IPS-18a (cell line): ENCODE measurements at regions not wholly inside any gene's neighbourhood (a gene's known extent, or its start where the extent isn't known, plus 50 kb on each side); places are given as distances from the start of the nearest gene placed in this dataset.

Source experiments
- H3K27ac ChIP-seq: one replicate; pipeline ENCODE4 v1.5.1; 2013; ENCODE audit warnings: low read length
- H3K27me3 ChIP-seq: one replicate; pipeline ENCODE4 v1.6.1; 2013; ENCODE audit warnings: mild to moderate bottlenecking, low read length; ENCODE audit not compliant: control insufficient read depth, insufficient read depth
- H3K36me3 ChIP-seq: one replicate; pipeline ENCODE4 v1.6.1; 2013; ENCODE audit warnings: low read depth, low read length; ENCODE audit not compliant: control insufficient read depth
- H3K4me1 ChIP-seq: one replicate; pipeline ENCODE4 v1.6.1; 2013; ENCODE audit warnings: low read depth, low read length; ENCODE audit not compliant: control insufficient read depth
- H3K4me3 ChIP-seq: one replicate; pipeline ENCODE4 v1.5.1; 2013; ENCODE audit warnings: low read length
- H3K9ac ChIP-seq: one replicate; pipeline ENCODE4 v1.6.1; 2013; ENCODE audit warnings: mild to moderate bottlenecking, low read length, moderate library complexity
- H3K9me3 ChIP-seq: one replicate; pipeline ENCODE4 v1.6.1; 2013; ENCODE audit warnings: low read depth, low read length; ENCODE audit not compliant: control insufficient read depth

DNA sequence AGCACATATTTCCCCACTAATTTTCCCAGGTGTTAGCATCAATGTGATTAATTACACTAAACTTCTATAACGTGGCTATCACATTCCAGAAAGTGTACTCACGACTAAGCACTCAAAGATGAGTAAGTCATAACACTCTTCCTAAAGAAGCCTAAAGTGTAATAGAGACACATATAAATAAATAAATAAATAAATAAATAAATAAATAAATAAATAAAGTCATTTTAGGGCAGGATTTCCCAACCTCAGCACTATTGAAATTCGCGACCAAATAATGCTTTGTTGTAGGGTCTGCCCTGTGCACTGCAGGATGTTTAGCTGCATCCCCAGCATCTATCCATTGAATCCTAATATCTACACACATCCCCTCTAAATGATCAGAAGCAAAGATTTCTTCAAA is 390.9 kb downstream of the CDH7 start:
- Histone ChIP-seq H3K27ac (no peak overlapping the region), H3K4me3 (no peak overlapping the region), H3K9me3 (no peaks in the 10 kb centered on the region)

GRCh38 chr18:66138642-66139041 is 387.8 kb downstream of the CDH7 start:
- Histone ChIP-seq H3K9ac (no peak overlapping the region), H3K27ac (no peak overlapping the region), H3K4me1 (peaks cover 6% of the 10 kb centered on the region), H3K4me3 (no peak overlapping the region), H3K9me3 (no peaks in the 10 kb centered on the region), H3K36me3 (no peaks in the 10 kb centered on the region), H3K27me3 (no peaks in the 10 kb centered on the region)

More for the DNA sequence above, 390.9 kb downstream of the CDH7 start:
- Histone ChIP-seq H3K4me1 (no peaks in the 10 kb centered on the region), H3K27me3 (no peaks in the 10 kb centered on the region), H3K9ac (no peak overlapping the region), H3K36me3 (no peaks in the 10 kb centered on the region)

- Histone ChIP-seq H3K9ac (no peak overlapping the region), H3K9me3 (no peaks in the 10 kb centered on the region), H3K36me3 (no peaks in the 10 kb centered on the region), H3K4me3 (no peak overlapping the region), H3K27ac (no peak overlapping the region), H3K4me1 (peaks cover 6% of the 10 kb centered on the region), H3K27me3 (no peaks in the 10 kb centered on the region)
These were observed 385.2 kb downstream of the CDH7 start for GRCh38 chr18:66136039-66136438.

DNA sequence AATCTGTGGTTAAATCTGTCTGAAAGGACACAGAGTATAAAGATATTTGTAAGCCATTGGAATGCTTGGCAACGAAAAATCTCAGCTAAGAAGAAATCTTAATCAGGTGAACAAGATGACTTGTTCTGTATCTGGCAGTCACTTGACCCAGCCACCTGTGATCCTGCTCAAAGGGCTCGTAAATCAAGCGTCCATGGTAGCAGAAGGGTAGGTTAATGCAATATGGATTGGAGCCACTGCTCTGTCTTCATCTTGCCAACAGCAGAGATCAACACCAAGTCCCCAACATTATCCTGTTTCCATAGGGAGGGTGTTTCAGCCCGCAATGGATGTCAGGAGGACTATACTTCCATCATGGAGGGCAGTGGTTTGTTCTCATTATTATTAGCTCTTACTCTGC is 378.4 kb downstream of the CDH7 start:
- H3K36me3 ChIP-seq: no peaks in the 10 kb centered on the region
- no peak overlapping the region for H3K4me3 ChIP-seq
- no peak overlapping the region for H3K9ac ChIP-seq
- no peaks in the 10 kb centered on the region for H3K27me3 ChIP-seq
- no peaks in the 10 kb centered on the region for H3K4me1 ChIP-seq
- no peaks in the 10 kb centered on the region for H3K9me3 ChIP-seq
- H3K27ac ChIP-seq: no peak overlapping the region

- no peak overlapping the region for H3K27ac ChIP-seq
- no peak overlapping the region for H3K4me3 ChIP-seq
- no peak overlapping the region for H3K9ac ChIP-seq
- H3K36me3 ChIP-seq: no peaks in the 10 kb centered on the region
- no peaks in the 10 kb centered on the region for H3K9me3 ChIP-seq
- no peaks in the 10 kb centered on the region for H3K27me3 ChIP-seq
- no peaks in the 10 kb centered on the region for H3K4me1 ChIP-seq
These were observed 375.5 kb downstream of the CDH7 start for GRCh38 chr18:66126266-66126665.

GRCh38 chr18:66124394-66124793 is 373.6 kb downstream of the CDH7 start:
- no peak overlapping the region for H3K4me3 ChIP-seq
- no peak overlapping the region for H3K27ac ChIP-seq
- no peaks in the 10 kb centered on the region for H3K27me3 ChIP-seq
- H3K9ac ChIP-seq: no peak overlapping the region
- no peaks in the 10 kb centered on the region for H3K9me3 ChIP-seq
- H3K4me1 ChIP-seq: no peaks in the 10 kb centered on the region
- no peaks in the 10 kb centered on the region for H3K36me3 ChIP-seq

DNA sequence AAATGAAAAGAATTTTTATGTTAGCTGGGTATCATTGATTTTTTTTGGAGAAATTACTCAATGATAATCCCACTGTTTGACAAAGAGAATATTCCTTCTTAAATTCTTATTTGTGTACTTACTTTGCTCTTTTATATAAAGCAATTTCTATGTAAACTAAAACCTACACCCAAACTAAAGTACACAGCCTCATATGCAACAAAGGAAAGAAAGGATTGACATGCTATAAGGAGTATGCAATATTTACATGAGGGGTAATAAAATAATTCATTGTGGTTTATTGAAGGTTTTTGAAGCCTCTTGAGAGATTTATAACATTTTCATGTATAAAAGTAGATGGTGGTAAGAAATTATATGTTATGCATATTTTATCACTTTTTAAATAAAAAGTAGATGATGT is 368.5 kb downstream of the CDH7 start:
- no peaks in the 10 kb centered on the region for H3K36me3 ChIP-seq
- H3K9ac ChIP-seq: no peak overlapping the region
- no peak overlapping the region for H3K27ac ChIP-seq
- H3K4me1 ChIP-seq: no peaks in the 10 kb centered on the region
- H3K9me3 ChIP-seq: no peaks in the 10 kb centered on the region
- H3K27me3 ChIP-seq: no peaks in the 10 kb centered on the region
- H3K4me3 ChIP-seq: no peak overlapping the region

DNA sequence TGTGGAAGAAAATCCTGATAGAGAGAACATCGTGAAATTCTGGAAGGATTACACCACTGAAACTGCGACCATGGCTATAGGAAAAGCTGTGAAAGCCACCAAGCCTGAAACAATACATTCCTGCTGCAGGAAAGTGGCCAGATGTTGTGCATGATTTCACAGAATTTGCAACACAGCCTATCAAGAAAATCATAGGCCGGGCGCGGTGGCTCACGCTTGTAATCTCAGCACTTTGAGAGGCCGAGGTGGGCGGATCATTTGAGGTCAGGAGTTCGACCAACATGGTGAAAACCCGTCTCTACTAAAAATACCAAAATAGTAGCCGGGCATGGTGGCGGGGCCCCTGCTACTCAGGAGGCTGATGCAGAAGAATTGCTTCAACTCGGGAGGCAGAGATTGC is 360.2 kb downstream of the CDH7 start:
- no peaks in the 10 kb centered on the region for H3K36me3 ChIP-seq
- H3K9ac ChIP-seq: no peak overlapping the region
- H3K27ac ChIP-seq: no peak overlapping the region
- H3K4me3 ChIP-seq: no peak overlapping the region
- no peaks in the 10 kb centered on the region for H3K27me3 ChIP-seq
- H3K9me3 ChIP-seq: no peaks in the 10 kb centered on the region
- no peaks in the 10 kb centered on the region for H3K4me1 ChIP-seq

- no peak overlapping the region for H3K27ac ChIP-seq
- no peak overlapping the region for H3K4me3 ChIP-seq
- no peaks in the 10 kb centered on the region for H3K36me3 ChIP-seq
- no peaks in the 10 kb centered on the region for H3K9me3 ChIP-seq
- H3K27me3 ChIP-seq: no peaks in the 10 kb centered on the region
- no peak overlapping the region for H3K9ac ChIP-seq
- no peaks in the 10 kb centered on the region for H3K4me1 ChIP-seq
These were observed 359.8 kb downstream of the CDH7 start for GRCh38 chr18:66110607-66111006.

GRCh38 chr18:66109981-66110380 is 359.2 kb downstream of the CDH7 start:
- Histone ChIP-seq H3K36me3 (no peaks in the 10 kb centered on the region), H3K9me3 (no peaks in the 10 kb centered on the region), H3K4me1 (peaks cover 3% of the 10 kb centered on the region), H3K27ac (no peak overlapping the region), H3K4me3 (no peak overlapping the region), H3K27me3 (no peaks in the 10 kb centered on the region), H3K9ac (no peak overlapping the region)

- Histone ChIP-seq H3K9ac (no peak overlapping the region), H3K36me3 (no peaks in the 10 kb centered on the region), H3K4me1 (peaks cover 5% of the 10 kb centered on the region), H3K27me3 (no peaks in the 10 kb centered on the region), H3K27ac (no peak overlapping the region), H3K4me3 (no peak overlapping the region), H3K9me3 (no peaks in the 10 kb centered on the region)
These were observed 356.7 kb downstream of the CDH7 start for GRCh38 chr18:66107546-66107945.

DNA sequence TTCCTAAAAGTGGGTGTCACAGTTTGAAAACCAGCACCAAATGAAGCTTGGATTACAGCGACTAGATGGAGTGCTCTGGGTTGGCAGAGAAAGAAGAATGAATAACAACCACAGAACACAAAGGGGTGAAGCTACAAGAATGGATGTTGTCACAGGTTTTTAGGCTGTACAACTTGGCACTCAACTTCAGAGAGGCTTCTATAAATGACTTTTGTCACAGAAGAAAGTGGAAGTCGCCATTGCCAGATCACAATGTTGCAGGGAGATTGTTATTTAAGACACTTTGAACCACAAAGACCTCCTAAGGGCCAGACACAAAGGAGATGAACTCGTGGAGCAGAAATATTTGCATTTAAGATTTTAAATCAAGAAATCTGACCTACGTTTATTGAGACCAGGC is 354.2 kb downstream of the CDH7 start:
- peaks cover 5% of the 10 kb centered on the region for H3K4me1 ChIP-seq
- no peaks in the 10 kb centered on the region for H3K9me3 ChIP-seq
- H3K9ac ChIP-seq: no peak overlapping the region
- H3K4me3 ChIP-seq: no peak overlapping the region
- no peak overlapping the region for H3K27ac ChIP-seq
- no peaks in the 10 kb centered on the region for H3K27me3 ChIP-seq
- H3K36me3 ChIP-seq: no peaks in the 10 kb centered on the region
